NCI-H1694 (cell line): ENCODE measurements at regions not wholly inside any gene's neighbourhood (a gene's known extent, or its start where the extent isn't known, plus 50 kb on each side); places are given as distances from the start of the nearest gene placed in this dataset.
"Not testable (repeated sequence)": the region's sequence is repeated elsewhere in the genome, so short reads cannot be mapped to it uniquely, and the experiment has no call there.

Source experiments
- DNase-seq: peaks from one replicate; lab custom pipeline; 2025; lab: John Stamatoyannopoulos, UW

GRCh38 chr7:4523873-4524272 is 158.2 kb upstream of the FOXK1 start:
- no peak for DNase-seq

- DNase-seq = no peak
These were observed 156.2 kb upstream of the FOXK1 start for GRCh38 chr7:4525884-4526283.

GRCh38 chr7:4527988-4528636 is 154.0 kb upstream of the FOXK1 start:
- DNase-seq = no peak

- no peak for DNase-seq
These were observed 150.9 kb upstream of the FOXK1 start for GRCh38 chr7:4531236-4531635.

- not testable (repeated sequence) for DNase-seq
These were observed 148.8 kb upstream of the FOXK1 start for GRCh38 chr7:4533339-4533738.

DNA sequence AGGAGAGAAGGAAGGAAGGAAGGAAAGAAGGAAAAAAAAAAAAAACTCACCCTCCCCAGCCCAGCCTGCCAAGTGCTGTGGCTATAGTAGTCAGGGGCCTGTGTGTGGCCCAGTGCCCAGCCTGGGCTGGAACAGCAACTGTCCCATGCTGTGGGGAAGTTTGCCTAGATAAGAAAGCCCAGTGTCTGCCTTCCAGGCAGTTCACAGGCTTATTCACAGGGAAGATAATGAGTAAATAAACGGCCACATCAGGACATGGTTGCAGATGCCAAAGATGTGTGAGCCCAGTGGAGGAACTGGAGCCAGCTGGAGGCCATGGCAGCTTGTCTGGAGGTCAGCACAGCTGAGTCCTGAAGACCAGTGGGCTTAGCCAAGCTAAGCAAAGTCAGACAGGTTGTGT is 132.4 kb upstream of the FOXK1 start:
- no peak for DNase-seq

GRCh38 chr7:4550117-4550516 is 132.0 kb upstream of the FOXK1 start:
- no peak for DNase-seq

DNA sequence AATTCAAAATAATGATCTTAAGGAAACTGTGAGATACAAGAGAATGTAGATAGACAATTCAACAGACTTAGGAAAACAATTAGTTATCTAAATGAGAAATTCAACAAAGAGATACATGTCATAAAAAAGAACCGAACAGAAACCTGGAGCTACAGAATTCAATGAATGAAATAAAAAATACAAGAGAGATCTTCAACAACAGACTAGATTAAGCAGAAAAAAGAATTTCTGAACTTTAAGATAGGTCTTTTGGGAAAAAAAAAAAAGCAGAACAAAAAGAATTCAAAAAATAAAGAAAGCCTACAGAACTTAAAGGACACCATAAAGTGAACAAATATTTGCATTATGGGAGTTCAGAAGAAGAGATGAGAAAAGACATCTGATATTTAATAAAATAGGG is 129.1 kb upstream of the FOXK1 start:
- no peak for DNase-seq

- DNase-seq = no peak
These were observed 125.0 kb upstream of the FOXK1 start for GRCh38 chr7:4556868-4557793.

GRCh38 chr7:4561795-4562194 is 120.3 kb upstream of the FOXK1 start:
- DNase-seq = no peak

DNA sequence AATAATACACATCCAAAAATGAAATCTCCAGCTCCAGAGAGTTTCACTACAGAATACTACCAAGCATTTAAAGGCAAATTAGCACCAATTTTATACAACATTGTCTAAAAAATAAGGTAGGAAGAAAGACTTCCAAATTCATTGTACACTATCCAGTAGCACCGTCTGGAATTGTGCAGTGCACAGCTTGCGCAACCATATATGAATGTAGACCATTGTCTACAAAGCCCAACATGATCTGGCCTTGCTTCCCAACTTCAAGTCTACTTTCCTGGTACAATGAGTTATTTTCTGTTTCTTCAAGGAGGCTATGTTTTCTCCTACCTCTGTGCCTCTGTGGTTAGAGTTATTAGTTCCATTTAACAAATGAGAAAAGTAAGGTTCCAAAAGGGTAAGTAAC is 115.4 kb upstream of the FOXK1 start:
- no peak for DNase-seq

DNA sequence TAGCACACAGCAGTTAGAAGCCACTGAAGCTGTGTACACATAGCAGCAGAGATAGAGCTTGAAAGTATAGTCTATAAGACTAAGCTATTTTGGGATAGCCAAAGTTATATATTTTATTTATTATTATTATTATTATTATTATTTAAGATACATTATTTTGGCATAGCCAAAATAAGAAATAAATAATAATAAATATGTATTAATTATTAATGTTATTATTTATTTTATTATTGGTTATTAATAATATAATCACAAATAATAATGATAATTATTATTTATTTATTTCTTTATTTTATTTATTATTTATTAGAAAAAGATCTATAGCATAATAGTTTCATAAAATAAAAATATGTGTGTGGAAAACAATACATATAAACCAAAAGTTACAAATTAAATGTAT is 107.2 kb upstream of the FOXK1 start:
- no peak for DNase-seq

GRCh38 chr7:4575254-4575653 is 106.8 kb upstream of the FOXK1 start:
- DNase-seq = no peak

DNA sequence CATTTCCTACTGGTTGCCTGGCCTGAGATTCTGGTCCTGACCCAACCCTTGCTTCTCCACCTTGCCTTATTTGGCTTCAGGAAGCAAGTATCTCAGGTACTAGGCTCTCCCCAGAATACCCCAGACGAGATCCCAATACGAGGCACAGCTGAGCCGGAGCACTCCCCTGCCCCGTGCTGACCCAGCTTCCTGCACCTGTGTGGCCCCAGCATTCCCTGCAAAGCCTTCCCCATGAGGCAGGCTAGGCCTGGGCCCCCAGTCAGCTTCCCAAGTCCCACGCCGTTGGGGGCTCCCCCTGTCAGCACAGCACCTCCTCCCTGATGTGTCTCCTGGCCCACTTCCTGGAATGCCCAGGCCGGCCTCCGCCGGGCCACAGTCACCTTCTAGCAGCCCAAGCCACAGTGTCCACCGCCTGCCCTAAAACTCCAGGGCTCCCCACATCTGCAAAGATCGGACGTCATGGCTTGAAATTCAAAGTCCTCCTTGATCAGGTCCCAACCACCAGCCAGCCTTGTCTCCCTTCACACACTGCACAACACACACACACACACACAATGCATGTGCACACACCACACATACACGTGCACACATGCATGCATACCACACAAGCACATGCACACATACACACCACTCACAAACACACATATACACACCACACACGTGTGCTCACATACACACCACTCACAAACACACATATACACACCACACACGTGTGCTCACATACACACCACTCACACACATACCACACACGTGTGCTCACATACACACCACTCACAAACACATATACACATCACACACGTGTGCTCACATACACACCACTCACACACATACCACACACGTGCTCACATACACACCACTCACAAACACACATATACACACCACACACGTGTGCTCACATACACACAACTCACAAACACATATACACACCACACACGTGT is 78.9 kb upstream of the FOXK1 start:
- no peak for DNase-seq

DNA sequence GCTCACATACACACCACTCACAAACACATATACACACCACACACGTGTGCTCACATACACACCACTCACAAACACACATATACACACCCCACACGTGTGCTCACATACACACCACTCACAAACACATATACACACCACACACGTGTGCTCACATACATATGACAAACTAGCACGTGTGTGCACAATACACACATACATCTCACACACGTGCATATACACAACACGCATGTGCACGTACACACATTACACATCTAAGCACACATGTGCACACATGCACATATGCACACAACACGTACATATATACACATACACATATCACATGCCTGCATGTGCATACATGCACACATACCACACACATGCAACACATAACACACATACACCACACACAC is 78.3 kb upstream of the FOXK1 start:
- no peak for DNase-seq

DNA sequence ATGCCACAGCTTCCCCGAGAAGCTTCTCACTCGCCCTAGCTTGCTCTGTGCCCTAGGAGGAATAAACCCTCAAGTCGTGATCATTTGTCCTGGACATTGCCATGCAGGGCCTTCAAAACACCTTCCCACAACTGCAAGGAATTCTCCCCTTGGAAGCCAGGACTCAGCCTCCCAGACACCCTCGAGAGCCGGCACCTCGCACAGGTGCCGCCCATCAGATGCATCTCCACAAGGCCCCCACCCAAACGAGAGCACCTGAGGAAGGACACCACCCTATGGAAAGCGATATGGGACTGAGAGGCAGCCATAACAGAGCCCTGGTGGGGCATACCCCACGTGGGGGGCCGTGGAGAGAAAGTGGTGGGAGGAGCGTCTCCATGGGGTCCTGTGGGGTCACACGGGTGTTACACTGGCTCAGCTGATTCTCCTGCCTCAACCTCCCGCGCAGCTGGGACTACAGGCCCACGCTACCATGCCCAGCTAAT is 77.6 kb upstream of the FOXK1 start:
- no peak for DNase-seq

- DNase-seq = no peak
These were observed 75.3 kb upstream of the FOXK1 start for GRCh38 chr7:4606797-4607196.

GRCh38 chr7:4607311-4607729 is 74.8 kb upstream of the FOXK1 start:
- no peak for DNase-seq

GRCh38 chr7:4609576-4609975 is 72.5 kb upstream of the FOXK1 start:
- not testable (repeated sequence) for DNase-seq

- peak; percentile 57 for DNase-seq
These were observed 71.2 kb upstream of the FOXK1 start for GRCh38 chr7:4610768-4611467.

- DNase-seq = no peak
These were observed 69.9 kb upstream of the FOXK1 start for GRCh38 chr7:4612237-4612636.
